ENCODE measurements at regions not wholly inside any gene's neighbourhood (a gene's known extent, or its start where the extent isn't known, plus 50 kb on each side); places are given as distances from the start of the nearest gene placed in this dataset.

DNA sequence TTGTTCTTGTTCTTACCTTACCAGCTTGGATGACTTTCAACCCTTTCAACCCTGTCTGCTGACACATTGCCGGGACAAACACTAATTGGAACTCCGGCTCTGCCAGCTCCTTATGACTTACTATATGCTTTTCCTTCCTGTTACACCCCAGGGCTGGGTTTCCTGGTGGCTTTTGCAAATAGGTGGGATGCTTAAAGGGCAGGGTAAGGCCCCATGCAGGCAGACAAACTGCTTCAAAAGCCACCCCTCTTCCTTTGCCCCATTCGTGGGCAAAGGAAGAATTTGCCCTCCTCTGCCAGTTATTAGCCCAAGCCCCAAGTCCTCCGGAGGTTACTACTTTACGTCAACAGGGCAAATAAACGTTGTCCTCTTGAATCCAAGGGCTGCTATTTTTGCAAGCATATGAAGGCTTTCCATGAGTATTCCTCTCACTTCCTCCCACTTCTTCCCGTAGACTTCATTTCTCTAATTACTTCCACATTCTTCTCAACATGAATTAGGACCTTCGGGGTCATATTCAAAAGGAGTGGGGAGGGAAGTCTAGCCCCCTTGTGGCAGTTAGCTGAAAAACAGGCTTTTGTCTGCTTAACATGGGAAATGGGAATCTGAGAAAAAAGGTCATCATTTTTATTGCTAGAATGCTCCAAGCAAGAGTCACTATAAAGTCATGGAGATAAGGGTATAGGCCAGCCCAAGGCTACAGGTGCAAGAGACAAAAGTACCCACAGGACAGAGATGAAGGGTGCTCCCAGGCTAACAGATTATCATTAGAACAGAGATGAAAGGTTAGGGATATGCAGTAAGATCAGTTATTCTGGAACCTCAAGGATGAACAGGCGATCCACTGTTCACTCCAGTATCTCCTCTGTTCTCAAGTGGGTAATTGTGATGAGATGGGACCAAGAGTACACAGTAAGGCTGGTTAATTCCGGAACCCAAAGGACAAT is 56.3 kb upstream of the FSTL1 start:
- peak; percentile 24 for DNase-seq (ENCODE audit: low read depth, low spot score)
- Histone ChIP-seq H3K9ac (ENCODE audit: insufficient read length) (no peak overlapping the region), H3K27ac (no peak overlapping the region), H3K4me3 (peak overlapping the region; percentile 45), H3K9me3 (ENCODE audit: low read depth, low read length) (no peaks in the 10 kb centered on the region), H3K36me3 (ENCODE audit: insufficient read depth, low read length) (no peaks in the 10 kb centered on the region)
- no peak for TF ChIP-seq EZH2 (IDR thresholded peaks at IDR 0.05)
- TF ChIP-seq POLR2AphosphoS5 (IDR thresholded peaks at IDR 0.05; ENCODE audit: borderline replicate concordance, low read depth, low read length): no peak
- TF ChIP-seq FOXP2 (optimal IDR thresholded peaks at IDR 0.05; ENCODE audit: control extremely low read depth, extremely low read length, insufficient read depth): no peak

DNA sequence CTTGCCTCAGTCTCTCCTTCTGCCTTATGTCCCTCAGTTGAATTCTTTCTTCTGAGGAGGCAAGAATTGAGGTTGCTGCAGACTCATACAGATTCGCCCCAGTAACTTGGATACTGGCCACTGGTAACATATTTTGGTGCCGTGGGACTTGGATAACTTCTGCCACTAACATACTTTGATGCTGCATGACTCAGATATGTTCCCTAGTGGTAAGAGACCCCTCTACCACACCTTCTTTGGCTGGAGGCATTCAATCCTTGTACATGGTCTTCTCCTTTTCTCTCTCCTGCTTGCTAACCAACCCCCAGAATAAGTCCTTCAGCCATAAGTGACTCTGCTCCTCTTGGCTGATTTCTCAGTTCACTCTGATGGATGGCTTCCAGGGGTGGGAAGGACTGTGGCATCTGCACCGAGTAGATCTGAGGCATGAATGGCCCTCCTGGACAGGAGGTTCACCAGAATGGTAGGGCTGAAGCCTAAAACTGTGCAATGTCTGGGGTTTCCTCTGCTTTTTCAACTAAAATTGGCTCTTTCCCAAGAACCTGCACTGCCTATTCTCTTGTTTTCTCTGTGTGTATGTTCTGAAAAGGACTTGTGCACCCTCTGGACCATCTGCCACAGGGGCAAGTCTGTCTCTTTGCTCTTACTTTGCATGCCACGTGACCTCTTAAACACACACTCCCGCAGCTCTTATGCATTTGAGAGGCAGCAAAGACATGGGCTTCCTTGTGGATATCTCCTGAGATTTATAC is 55.5 kb upstream of the FSTL1 start:
- Histone ChIP-seq H3K36me3 (ENCODE audit: insufficient read depth, low read length) (no peaks in the 10 kb centered on the region), H3K9ac (ENCODE audit: insufficient read length) (no peak overlapping the region), H3K4me3 (no peak overlapping the region), H3K9me3 (ENCODE audit: low read depth, low read length) (no peaks in the 10 kb centered on the region), H3K27ac (no peak overlapping the region)
- no peak for TF ChIP-seq POLR2AphosphoS5 (IDR thresholded peaks at IDR 0.05; ENCODE audit: borderline replicate concordance, low read depth, low read length)
- DNase-seq (ENCODE audit: low read depth, low spot score): no peak

- Histone ChIP-seq H3K27ac (no peak overlapping the region), H3K36me3 (ENCODE audit: insufficient read depth, low read length) (no peaks in the 10 kb centered on the region), H3K9ac (ENCODE audit: insufficient read length) (no peak overlapping the region), H3K9me3 (ENCODE audit: low read depth, low read length) (no peaks in the 10 kb centered on the region), H3K4me3 (no peak overlapping the region)
- TF ChIP-seq FOXP2 (optimal IDR thresholded peaks at IDR 0.05; ENCODE audit: control extremely low read depth, extremely low read length, insufficient read depth) (no peak), EZH2 (IDR thresholded peaks at IDR 0.05) (no peak), POLR2AphosphoS5 (IDR thresholded peaks at IDR 0.05; ENCODE audit: borderline replicate concordance, low read depth, low read length) (no peak)
- DNase-seq (ENCODE audit: low read depth, low spot score): no peak
These were observed 53.2 kb upstream of the FSTL1 start for GRCh38 chr3:120503727-120504616.

GRCh38 chr3:120502116-120502515 is 51.3 kb upstream of the FSTL1 start:
- Histone ChIP-seq H3K4me3 (no peak overlapping the region), H3K27ac (no peak overlapping the region), H3K9me3 (ENCODE audit: low read depth, low read length) (no peaks in the 10 kb centered on the region), H3K9ac (ENCODE audit: insufficient read length) (no peak overlapping the region), H3K36me3 (ENCODE audit: insufficient read depth, low read length) (no peaks in the 10 kb centered on the region)
- no peak for TF ChIP-seq EZH2 (IDR thresholded peaks at IDR 0.05)
- no peak for TF ChIP-seq FOXP2 (optimal IDR thresholded peaks at IDR 0.05; ENCODE audit: control extremely low read depth, extremely low read length, insufficient read depth)
- no peak for TF ChIP-seq POLR2AphosphoS5 (IDR thresholded peaks at IDR 0.05; ENCODE audit: borderline replicate concordance, low read depth, low read length)
- no peak for DNase-seq (ENCODE audit: low read depth, low spot score)

All from SK-N-MC (cell line).